Nephron progenitor cell (in vitro differentiated cells): ENCODE measurements at regions not wholly inside any gene's neighbourhood (a gene's known extent, or its start where the extent isn't known, plus 50 kb on each side); places are given as distances from the start of the nearest gene placed in this dataset.
"Not testable (repeated sequence)": the region's sequence is repeated elsewhere in the genome, so short reads cannot be mapped to it uniquely, and the experiment has no call there.

Experiments used
- DNase-seq: peaks from one replicate; pipeline ENCODE4 v3.0.0; 2021
- H3K27ac Mint-ChIP-seq: 2 replicates; pipeline ENCODE4 v1.8.0; 2021; ENCODE audit warnings: mild to moderate bottlenecking, moderate library complexity, mixed read lengths
- H3K27me3 Mint-ChIP-seq: 2 replicates; pipeline ENCODE4 v1.8.0; 2021; ENCODE audit warnings: mild to moderate bottlenecking, low read depth, mixed read lengths; ENCODE audit not compliant: poor library complexity
- H3K36me3 Mint-ChIP-seq: 2 replicates; pipeline ENCODE4 v1.8.0; 2021; ENCODE audit warnings: low read depth, mixed read lengths
- H3K4me1 Mint-ChIP-seq: 2 replicates; pipeline ENCODE4 v1.8.0; 2021; ENCODE audit warnings: mixed read lengths
- H3K4me3 Mint-ChIP-seq: 2 replicates; pipeline ENCODE4 v1.8.0; 2021; ENCODE audit warnings: mild to moderate bottlenecking, moderate library complexity, mixed read lengths
- H3K9me3 Mint-ChIP-seq: 2 replicates; pipeline ENCODE4 v1.8.0; 2021; ENCODE audit warnings: mild to moderate bottlenecking, moderate library complexity, mixed read lengths
- CTCF ChIP-seq: fragments of 200-600 bp; sonication (generic); IDR thresholded peaks from 2 replicates; pipeline ENCODE4 v1.5.0; 2021; ENCODE audit warnings: antibody characterized with exemption

- no peak for DNase-seq
- TF ChIP-seq CTCF: no peak
- Mint-ChIP-seq H3K27ac (no peak overlapping the region), H3K4me1 (no peaks in the 10 kb centered on the region), H3K9me3 (peaks cover 9% of the 10 kb centered on the region), H3K4me3 (no peak overlapping the region), H3K27me3 (peaks cover 3% of the 10 kb centered on the region), H3K36me3 (no peaks in the 10 kb centered on the region)
Observed at GRCh38 chr7:96561892-96562291, 147.8 kb downstream of the SEM1 start.

GRCh38 chr7:96558530-96558929 lies 151.1 kb downstream of the SEM1 start:
- no peaks in the 10 kb centered on the region for H3K4me1 Mint-ChIP-seq
- H3K27me3 Mint-ChIP-seq: peaks cover 3% of the 10 kb centered on the region

GRCh38 chr7:96558093-96558492 lies 151.6 kb downstream of the SEM1 start:
- DNase-seq: no peak
- Mint-ChIP-seq H3K27me3 (peaks cover 3% of the 10 kb centered on the region), H3K4me3 (no peak overlapping the region), H3K9me3 (peaks cover 19% of the 10 kb centered on the region), H3K4me1 (no peaks in the 10 kb centered on the region), H3K36me3 (no peaks in the 10 kb centered on the region), H3K27ac (no peak overlapping the region)
- no peak for TF ChIP-seq CTCF

More at GRCh38 chr7:96558530-96558929, 151.1 kb downstream of the SEM1 start:
- Mint-ChIP-seq H3K27ac (no peak overlapping the region), H3K36me3 (no peaks in the 10 kb centered on the region), H3K9me3 (peaks cover 19% of the 10 kb centered on the region), H3K4me3 (no peak overlapping the region)
- no peak for TF ChIP-seq CTCF
- no peak for DNase-seq

GRCh38 chr7:96557598-96557997 lies 152.0 kb downstream of the SEM1 start:
- H3K27ac Mint-ChIP-seq, H3K36me3 Mint-ChIP-seq, DNase-seq, H3K4me3 Mint-ChIP-seq, H3K4me1 Mint-ChIP-seq, H3K27me3 Mint-ChIP-seq: not testable (repeated sequence)
- peaks cover 19% of the 10 kb centered on the region for H3K9me3 Mint-ChIP-seq

GRCh38 chr7:96548664-96549063 lies 161.0 kb downstream of the SEM1 start:
- H3K4me1 Mint-ChIP-seq: no peaks in the 10 kb centered on the region
- DNase-seq: no peak
- no peak for TF ChIP-seq CTCF
- no peak overlapping the region for H3K4me3 Mint-ChIP-seq
- peaks cover 3% of the 10 kb centered on the region for H3K27me3 Mint-ChIP-seq
- H3K9me3 Mint-ChIP-seq: peaks cover 6% of the 10 kb centered on the region
- no peaks in the 10 kb centered on the region for H3K36me3 Mint-ChIP-seq
- no peak overlapping the region for H3K27ac Mint-ChIP-seq

GRCh38 chr7:96547371-96547811 lies 162.3 kb downstream of the SEM1 start:
- Mint-ChIP-seq H3K27me3 (peaks cover 3% of the 10 kb centered on the region), H3K9me3 (peaks cover 6% of the 10 kb centered on the region), H3K27ac (no peak overlapping the region), H3K4me3 (no peak overlapping the region), H3K4me1 (no peaks in the 10 kb centered on the region), H3K36me3 (no peaks in the 10 kb centered on the region)
- DNase-seq: no peak
- TF ChIP-seq CTCF: no peak
